ENCODE measurements at regions not wholly inside any gene's neighbourhood (a gene's known extent, or its start where the extent isn't known, plus 50 kb on each side); places are given as distances from the start of the nearest gene placed in this dataset.

GRCh38 chr4:1577822-1578217 is 106.3 kb downstream of the FAM53A start:
- no peak overlapping the region for H3K9ac ChIP-seq (ENCODE audit: low read length)
- no peaks in the 10 kb centered on the region for H3K27me3 ChIP-seq (ENCODE audit: low read length)
- H3K79me2 ChIP-seq (ENCODE audit: insufficient read depth, low read length) = no peaks in the 10 kb centered on the region
- H4K20me1 ChIP-seq (ENCODE audit: low read depth, low read length) = no peaks in the 10 kb centered on the region
- H3K4me2 ChIP-seq (ENCODE audit: low read depth, low read length, poor library complexity, severe bottlenecking) = no peak overlapping the region
- H3K27ac ChIP-seq (ENCODE audit: low read depth, low read length) = no peak overlapping the region
- no peak overlapping the region for H3K4me3 ChIP-seq (ENCODE audit: insufficient read depth, low read length, poor library complexity, severe bottlenecking)
- TF ChIP-seq, protein P1, sequence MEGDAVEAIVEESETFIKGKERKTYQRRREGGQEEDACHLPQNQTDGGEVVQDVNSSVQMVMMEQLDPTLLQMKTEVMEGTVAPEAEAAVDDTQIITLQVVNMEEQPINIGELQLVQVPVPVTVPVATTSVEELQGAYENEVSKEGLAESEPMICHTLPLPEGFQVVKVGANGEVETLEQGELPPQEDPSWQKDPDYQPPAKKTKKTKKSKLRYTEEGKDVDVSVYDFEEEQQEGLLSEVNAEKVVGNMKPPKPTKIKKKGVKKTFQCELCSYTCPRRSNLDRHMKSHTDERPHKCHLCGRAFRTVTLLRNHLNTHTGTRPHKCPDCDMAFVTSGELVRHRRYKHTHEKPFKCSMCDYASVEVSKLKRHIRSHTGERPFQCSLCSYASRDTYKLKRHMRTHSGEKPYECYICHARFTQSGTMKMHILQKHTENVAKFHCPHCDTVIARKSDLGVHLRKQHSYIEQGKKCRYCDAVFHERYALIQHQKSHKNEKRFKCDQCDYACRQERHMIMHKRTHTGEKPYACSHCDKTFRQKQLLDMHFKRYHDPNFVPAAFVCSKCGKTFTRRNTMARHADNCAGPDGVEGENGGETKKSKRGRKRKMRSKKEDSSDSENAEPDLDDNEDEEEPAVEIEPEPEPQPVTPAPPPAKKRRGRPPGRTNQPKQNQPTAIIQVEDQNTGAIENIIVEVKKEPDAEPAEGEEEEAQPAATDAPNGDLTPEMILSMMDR (IDR thresholded peaks at IDR 0.05; ENCODE audit: insufficient read depth, low read length, poor library complexity, severe bottlenecking) = no peak
- no peak for TF ChIP-seq EZH2phosphoT487 (conservative IDR thresholded peaks at IDR 0.05; ENCODE audit: low read length)
- no peaks in the 10 kb centered on the region for H3K9me3 ChIP-seq (ENCODE audit: insufficient read depth, low read length)
- 0 out of 2 replicates have a peak, but pooled peaks cover 6% of the 10 kb centered on the region for H3F3A ChIP-seq (ENCODE audit: insufficient read depth)
- H3K9me2 ChIP-seq (replicated peaks; ENCODE audit: insufficient read depth, low read length) = no peaks in the 10 kb centered on the region
- no peaks in the 10 kb centered on the region for H3K36me3 ChIP-seq (ENCODE audit: low read length)
- H2AFZ ChIP-seq (ENCODE audit: low read depth, low read length, severe bottlenecking) = no peak overlapping the region

- H3K9me2 ChIP-seq (replicated peaks; ENCODE audit: insufficient read depth, low read length) = no peaks in the 10 kb centered on the region
- H3K4me2 ChIP-seq (ENCODE audit: low read depth, low read length, poor library complexity, severe bottlenecking) = no peak overlapping the region
- no peak overlapping the region for H3K27ac ChIP-seq (ENCODE audit: low read depth, low read length)
- TF ChIP-seq, protein P1 (IDR thresholded peaks at IDR 0.05; ENCODE audit: insufficient read depth, low read length, poor library complexity, severe bottlenecking) = no peak
- no peak for TF ChIP-seq EZH2phosphoT487 (conservative IDR thresholded peaks at IDR 0.05; ENCODE audit: low read length)
- H3K27me3 ChIP-seq (ENCODE audit: low read length) = no peaks in the 10 kb centered on the region
- no peaks in the 10 kb centered on the region for H3K9me3 ChIP-seq (ENCODE audit: insufficient read depth, low read length)
- H2AFZ ChIP-seq (ENCODE audit: low read depth, low read length, severe bottlenecking) = no peak overlapping the region
- H4K20me1 ChIP-seq (ENCODE audit: low read depth, low read length) = no peaks in the 10 kb centered on the region
- no peaks in the 10 kb centered on the region for H3K36me3 ChIP-seq (ENCODE audit: low read length)
- 0 out of 2 replicates have a peak, but pooled peaks cover 6% of the 10 kb centered on the region for H3F3A ChIP-seq (ENCODE audit: insufficient read depth)
- no peak overlapping the region for H3K4me3 ChIP-seq (ENCODE audit: insufficient read depth, low read length, poor library complexity, severe bottlenecking)
- H3K79me2 ChIP-seq (ENCODE audit: insufficient read depth, low read length) = no peaks in the 10 kb centered on the region
- H3K9ac ChIP-seq (ENCODE audit: low read length) = no peak overlapping the region
These were observed 106.9 kb downstream of the FAM53A start for GRCh38 chr4:1576961-1577821.

DNA sequence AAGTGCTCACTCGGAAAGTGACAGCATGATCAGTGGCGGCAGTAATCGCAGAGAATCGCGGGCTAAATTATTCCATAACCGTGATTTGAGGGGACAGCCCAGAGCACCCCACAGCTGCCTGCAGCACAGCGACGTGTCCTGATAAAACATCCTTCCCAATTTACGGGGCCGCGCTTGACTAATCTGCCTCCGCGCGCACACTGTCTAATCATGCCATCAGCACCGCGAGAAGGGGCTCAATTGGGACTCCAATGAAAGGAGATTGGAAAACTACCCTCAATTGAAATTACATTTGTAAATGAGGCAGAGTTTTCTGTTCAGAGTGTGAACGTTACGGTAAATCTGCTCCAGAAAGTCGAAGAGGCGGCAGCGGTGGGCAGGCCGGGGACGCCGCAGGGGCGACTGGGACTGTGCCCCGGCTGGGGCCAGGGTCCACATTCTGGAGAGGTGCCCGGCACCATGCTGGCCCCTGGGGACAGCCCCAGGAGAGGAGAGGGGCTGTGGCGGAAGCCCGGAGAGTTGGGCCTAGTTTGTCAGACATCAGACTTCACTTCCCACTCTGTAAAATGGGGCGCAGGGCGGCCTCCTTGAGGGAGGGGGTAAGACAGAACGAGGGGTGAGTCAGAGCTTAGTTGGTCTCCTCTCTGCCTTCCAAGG is 107.7 kb downstream of the FAM53A start:
- Histone ChIP-seq H2AFZ (ENCODE audit: low read depth, low read length, severe bottlenecking) (no peak overlapping the region), H3K36me3 (ENCODE audit: low read length) (no peaks in the 10 kb centered on the region), H3K27ac (ENCODE audit: low read depth, low read length) (no peak overlapping the region), H3K4me2 (ENCODE audit: low read depth, low read length, poor library complexity, severe bottlenecking) (no peak overlapping the region), H3K27me3 (ENCODE audit: low read length) (no peaks in the 10 kb centered on the region), H3F3A (ENCODE audit: insufficient read depth) (0 out of 2 replicates have a peak, but pooled peaks cover 6% of the 10 kb centered on the region), H3K4me3 (ENCODE audit: insufficient read depth, low read length, poor library complexity, severe bottlenecking) (no peak overlapping the region), H3K9ac (ENCODE audit: low read length) (no peak overlapping the region), H4K20me1 (ENCODE audit: low read depth, low read length) (no peaks in the 10 kb centered on the region), H3K9me2 (replicated peaks; ENCODE audit: insufficient read depth, low read length) (no peaks in the 10 kb centered on the region), H3K9me3 (ENCODE audit: insufficient read depth, low read length) (no peaks in the 10 kb centered on the region), H3K79me2 (ENCODE audit: insufficient read depth, low read length) (no peaks in the 10 kb centered on the region)
- TF ChIP-seq, protein P1 (IDR thresholded peaks at IDR 0.05; ENCODE audit: insufficient read depth, low read length, poor library complexity, severe bottlenecking) = no peak
